Vagina (tissue), 2 donors: ENCODE measurements at regions not wholly inside any gene's neighbourhood (a gene's known extent, or its start where the extent isn't known, plus 50 kb on each side); places are given as distances from the start of the nearest gene placed in this dataset.

Source experiments
- DNase-seq, 2 donors: peaks; one replicate each; pipeline ENCODE4 v3.0.0-alpha.2; 2017; ENCODE audit errors: extremely low spot score in 2 of 2
- H3K27ac ChIP-seq: fragments of 200-600 bp; sonication (generic); one replicate; pipeline ENCODE4 v1.5.1; 2019
- H3K27me3 ChIP-seq: fragments of 200-600 bp; sonication (generic); one replicate; pipeline ENCODE4 v1.5.1; 2019
- H3K36me3 ChIP-seq, 2 donors: fragments of 200-600 bp; sonication (generic); one replicate each; pipeline ENCODE4 v1.5.1; 2017 to 2019
- H3K4me1 ChIP-seq: fragments of 200-600 bp; sonication (generic); one replicate; pipeline ENCODE4 v1.5.1; 2019
- H3K4me3 ChIP-seq, 2 donors: fragments of 200-600 bp; sonication (generic); 1 replicate in 1 of 2; 2 replicates in 1 of 2; pipeline ENCODE4 v1.5.1; 2016 to 2019
- H3K9me3 ChIP-seq: fragments of 200-600 bp; sonication (generic); one replicate; pipeline ENCODE4 v1.5.1; 2019
- CTCF ChIP-seq, 3 experiments: fragments of 450-650 bp in 2 of 3; fragments of 200-600 bp in 1 of 3; sonication (generic) in 1 of 3; IDR thresholded peaks; one replicate each; pipeline ENCODE4 v1.5.1; 2017 to 2019; ENCODE audit warnings: antibody characterized with exemption in 3 of 3, mild to moderate bottlenecking in 2 of 3, moderate library complexity in 2 of 3
- POLR2A ChIP-seq, 2 donors: fragments of 450-650 bp; IDR thresholded peaks; one replicate each; pipeline ENCODE4 v1.6.1; 2017; ENCODE audit warnings: antibody characterized with exemption in 2 of 2, mild to moderate bottlenecking in 2 of 2, moderate library complexity in 2 of 2
- POLR2AphosphoS5 ChIP-seq, 2 donors: sonication (generic); formaldehyde crosslinking; IDR thresholded peaks; one replicate each; pipeline ENCODE4 v1.9.0; 2017; ENCODE audit warnings: antibody characterized with exemption in 2 of 2, mild to moderate bottlenecking in 2 of 2, low read depth in 1 of 2; ENCODE audit not compliant: insufficient read depth in 1 of 2
- intact Hi-C: fragments of 100-400 bp; cut with DNase I; formaldehyde crosslinking; loops from one replicate; pipeline ENCODE4 v1.15.1; 2023

DNA sequence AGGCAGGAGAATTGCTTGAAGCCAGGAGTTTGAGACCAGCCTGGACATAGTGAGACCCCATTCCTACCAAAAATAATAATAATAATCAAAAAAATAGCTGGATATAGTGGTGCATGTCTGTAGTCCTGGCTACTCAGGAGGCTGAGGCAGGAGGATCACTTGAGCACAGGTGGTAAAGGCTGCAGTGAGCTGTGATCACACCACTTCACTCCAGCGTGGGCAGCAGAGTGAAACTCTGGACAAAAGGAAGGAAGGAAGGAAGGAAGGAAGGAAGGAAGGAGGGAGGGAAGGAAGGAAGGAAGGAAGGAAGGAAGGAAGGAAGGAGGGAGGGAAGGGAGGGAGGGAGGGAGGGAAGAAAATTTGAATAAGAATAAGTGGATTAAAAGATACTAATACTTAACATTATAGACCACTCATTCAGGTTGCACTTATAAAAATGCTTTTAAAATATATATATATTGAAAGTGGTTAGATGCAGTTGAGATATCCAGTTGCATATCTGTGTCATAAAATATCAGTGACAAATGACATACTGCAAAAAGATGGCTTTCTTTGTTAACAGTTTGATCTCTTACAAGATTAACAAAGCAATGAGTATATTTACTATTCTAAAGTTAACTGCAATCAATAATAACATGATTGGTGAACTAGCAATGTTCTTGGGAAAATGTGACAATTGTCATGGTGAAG lies 702.4 kb downstream of the CPS1 start:
- intact Hi-C loops = no loop called here
- TF ChIP-seq POLR2AphosphoS5 (IDR thresholded peaks at IDR 0.05; ENCODE audit: insufficient read depth in 1 of 2, low read depth in 1 of 2) = no peak
- no peak for TF ChIP-seq CTCF (IDR thresholded peaks at IDR 0.05)
- no peak for TF ChIP-seq POLR2A (IDR thresholded peaks at IDR 0.05)
- Histone ChIP-seq H3K27ac (no peak overlapping the region), H3K36me3 (no peaks in the 10 kb centered on the region), H3K4me3 (no peak overlapping the region), H3K27me3 (no peaks in the 10 kb centered on the region), H3K9me3 (no peaks in the 10 kb centered on the region), H3K4me1 (no peaks in the 10 kb centered on the region)
- no peak for DNase-seq

DNA sequence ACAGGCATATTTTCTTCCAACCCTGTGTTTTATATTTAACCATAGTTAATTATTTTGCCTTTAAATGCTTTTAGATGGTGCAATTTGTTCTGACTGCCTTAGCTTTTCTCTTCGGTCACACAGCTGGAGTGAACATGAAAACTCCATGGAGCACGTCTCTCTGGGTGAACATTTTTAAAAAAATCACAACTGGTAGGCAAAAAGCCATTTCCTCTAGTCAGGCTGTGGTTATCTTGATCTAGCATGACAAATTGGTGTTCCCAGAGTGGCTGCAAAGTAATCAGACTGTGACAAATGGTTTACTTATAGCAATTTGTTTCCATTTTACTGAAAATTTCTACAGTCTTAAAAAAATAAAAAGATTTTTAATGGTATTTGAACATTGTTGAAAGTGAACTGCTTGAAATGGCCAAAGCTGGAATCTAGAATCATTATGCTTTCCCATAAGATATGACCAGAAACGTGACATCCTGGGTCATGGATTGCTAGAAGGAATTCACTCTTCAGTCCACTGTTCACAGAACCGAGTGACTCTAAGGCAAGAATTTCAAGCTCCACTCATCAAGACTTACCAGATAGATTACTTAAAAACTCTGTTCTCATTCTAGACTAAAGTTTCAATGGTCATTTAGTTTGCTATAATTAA lies 703.6 kb downstream of the CPS1 start:
- Histone ChIP-seq H3K27me3 (no peaks in the 10 kb centered on the region), H3K4me3 (no peak overlapping the region), H3K9me3 (no peaks in the 10 kb centered on the region), H3K36me3 (no peaks in the 10 kb centered on the region), H3K4me1 (no peaks in the 10 kb centered on the region), H3K27ac (no peak overlapping the region)
- no peak for DNase-seq
- intact Hi-C loops = no loop called here
- TF ChIP-seq POLR2AphosphoS5 (IDR thresholded peaks at IDR 0.05; ENCODE audit: insufficient read depth in 1 of 2, low read depth in 1 of 2) (no peak), CTCF (IDR thresholded peaks at IDR 0.05) (no peak), POLR2A (IDR thresholded peaks at IDR 0.05) (no peak)

DNA sequence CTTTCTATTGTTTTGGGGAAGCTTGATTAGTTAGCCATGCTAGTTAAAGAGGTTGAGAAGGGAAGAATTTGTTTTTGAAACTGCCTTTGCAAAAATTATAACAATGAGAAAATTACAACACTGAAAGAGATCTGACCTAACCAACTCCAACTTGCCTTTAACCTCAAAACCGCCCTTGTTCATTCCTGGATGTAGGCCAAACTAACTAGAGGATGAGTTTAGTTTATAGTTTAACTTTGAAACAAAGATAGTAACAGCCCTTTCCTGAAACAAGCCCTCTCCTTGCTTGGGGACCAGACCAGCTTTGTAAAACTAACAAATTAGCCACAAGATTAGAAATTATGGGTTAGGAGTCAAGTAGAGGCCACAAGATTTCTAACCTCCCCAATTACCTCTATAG lies 713.9 kb downstream of the CPS1 start:
- TF ChIP-seq POLR2A (IDR thresholded peaks at IDR 0.05) (no peak), POLR2AphosphoS5 (IDR thresholded peaks at IDR 0.05; ENCODE audit: insufficient read depth in 1 of 2, low read depth in 1 of 2) (no peak), CTCF (IDR thresholded peaks at IDR 0.05) (no peak)
- no peaks in the 10 kb centered on the region for H3K36me3 ChIP-seq
- no peaks in the 10 kb centered on the region for H3K27me3 ChIP-seq
- no peaks in the 10 kb centered on the region for H3K4me1 ChIP-seq
- no peaks in the 10 kb centered on the region for H3K9me3 ChIP-seq
- H3K27ac ChIP-seq = no peak overlapping the region
- DNase-seq = no peak
- intact Hi-C loops = no loop called here
- no peak overlapping the region for H3K4me3 ChIP-seq

DNA sequence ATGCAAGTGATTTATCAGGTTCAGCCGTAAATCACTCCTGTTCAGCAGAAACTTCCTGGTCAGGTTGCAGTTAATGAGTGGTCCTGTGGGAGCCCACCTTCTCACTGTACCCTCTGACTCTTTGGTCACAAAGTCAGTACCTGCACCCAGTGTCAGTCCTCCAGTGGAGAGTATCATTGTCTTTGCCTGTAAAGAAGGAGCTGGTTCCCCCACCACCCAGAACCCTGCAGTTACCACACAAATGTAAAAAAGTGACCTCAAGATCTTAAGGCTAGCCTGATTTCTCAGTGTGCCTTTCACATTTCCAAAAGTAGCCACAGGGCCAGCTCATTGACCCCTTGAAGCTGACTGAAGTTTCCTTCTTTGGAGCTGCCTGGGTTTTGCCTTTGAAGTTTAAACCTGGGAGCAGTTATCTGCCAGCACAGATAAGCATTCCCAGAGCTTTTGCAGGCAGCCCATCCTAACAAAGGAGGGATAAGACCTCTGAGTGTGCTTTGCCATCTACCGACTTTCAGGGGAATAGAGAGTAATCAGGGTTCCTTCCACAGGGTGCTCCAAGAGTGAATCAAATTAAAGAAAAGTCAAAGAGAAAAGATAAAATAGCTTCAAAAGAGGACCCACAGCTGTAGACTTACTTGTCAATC lies 725.2 kb downstream of the CPS1 start:
- no peak for TF ChIP-seq POLR2AphosphoS5 (IDR thresholded peaks at IDR 0.05; ENCODE audit: insufficient read depth in 1 of 2, low read depth in 1 of 2)
- no peak for TF ChIP-seq POLR2A (IDR thresholded peaks at IDR 0.05)
- no peak for TF ChIP-seq CTCF (IDR thresholded peaks at IDR 0.05)
- H3K4me3 ChIP-seq = no peak overlapping the region

DNA sequence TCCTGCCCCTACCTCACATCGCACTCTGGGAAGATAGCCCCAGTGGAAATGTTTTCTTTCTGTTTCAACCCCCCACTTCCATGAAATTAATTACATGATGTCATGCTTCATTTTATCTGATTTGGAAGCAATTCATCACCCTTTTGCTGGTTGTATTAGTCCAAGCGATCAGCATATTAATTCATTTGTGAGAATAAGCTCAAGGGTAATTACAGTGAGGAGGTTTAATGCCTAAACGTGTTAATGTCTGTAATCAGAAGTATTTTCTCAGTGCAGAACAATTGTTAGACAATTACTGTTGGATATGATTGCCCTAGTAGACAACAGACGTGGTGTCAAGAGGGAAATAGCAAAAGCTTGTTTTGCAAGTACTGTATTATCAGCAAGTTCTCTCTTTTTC lies 746.3 kb downstream of the CPS1 start:
- H3K4me3 ChIP-seq = no peak overlapping the region
- TF ChIP-seq POLR2A (IDR thresholded peaks at IDR 0.05) = no peak
- no peak for TF ChIP-seq CTCF (IDR thresholded peaks at IDR 0.05)
- no peak for TF ChIP-seq POLR2AphosphoS5 (IDR thresholded peaks at IDR 0.05; ENCODE audit: insufficient read depth in 1 of 2, low read depth in 1 of 2)
- no peak overlapping the region for H3K27ac ChIP-seq
- no peaks in the 10 kb centered on the region for H3K4me1 ChIP-seq
- no peak for DNase-seq
- H3K36me3 ChIP-seq = no peaks in the 10 kb centered on the region
- H3K27me3 ChIP-seq = no peaks in the 10 kb centered on the region
- H3K9me3 ChIP-seq = no peaks in the 10 kb centered on the region
- intact Hi-C loops = no loop called here

More for the DNA sequence above, 725.2 kb downstream of the CPS1 start:
- intact Hi-C loops = no loop called here
- H3K27ac ChIP-seq = no peak overlapping the region
- H3K4me1 ChIP-seq = no peaks in the 10 kb centered on the region
- H3K9me3 ChIP-seq = no peaks in the 10 kb centered on the region
- no peak for DNase-seq
- H3K36me3 ChIP-seq = no peaks in the 10 kb centered on the region
- no peaks in the 10 kb centered on the region for H3K27me3 ChIP-seq
